Endothelial cell of umbilical vein (primary cell): ENCODE measurements at regions not wholly inside any gene's neighbourhood (a gene's known extent, or its start where the extent isn't known, plus 50 kb on each side); places are given as distances from the start of the nearest gene placed in this dataset.

ENCODE experiments used
- BruUV-seq: library from RNA; stranded (reverse); fragments of 400-500 nt; replicated peaks from 2 replicates; lab custom pipeline; 2021; lab: Mats Ljungman, UMichigan
- CTCF ChIA-PET: fragments of 300-600, 350-600 bp; sonication (Branson Sonifier 250); formaldehyde crosslinking; loops from one replicate; lab custom pipeline; 2021; ENCODE audit warnings: antibody characterized with exemption, inconsistent platforms; lab: Charles Lee
- POLR2A ChIA-PET: fragments of 300-600, 350-600 bp; sonication (Branson Sonifier 250); formaldehyde crosslinking; loops from one replicate; lab custom pipeline; 2021; ENCODE audit warnings: antibody characterized with exemption, inconsistent platforms; lab: Charles Lee
- DNase-seq: peaks from one replicate; pipeline ENCODE4 v3.0.0-alpha.2; 2011; ENCODE audit warnings: low read depth, low spot score
- FAIRE-seq: peaks from 2 replicates; lab custom pipeline; 2011; peaks lifted over from hg19 to GRCh38; lab: Jason Lieb, UNC
- H2AFZ ChIP-seq: 2 replicates; pipeline ENCODE4 v1.6.0; 2012; ENCODE audit warnings: low read depth, low read length, control low read depth, inconsistent platforms
- H3K27ac ChIP-seq: 2 replicates; pipeline ENCODE4 v1.5.1; 2011; ENCODE audit warnings: low read depth, mild to moderate bottlenecking, control low read depth, low read length, moderate library complexity; ENCODE audit not compliant: insufficient read depth
- H3K27me3 ChIP-seq, 2 experiments: 2 replicates each; pipeline versions ENCODE4 v1.6.0 to v1.6.1; 2011; ENCODE audit warnings: low read length in 2 of 2, mixed read lengths in 1 of 2; ENCODE audit not compliant: control insufficient read depth in 2 of 2, insufficient read depth in 2 of 2
- H3K36me3 ChIP-seq, 2 experiments: 2 replicates in 1 of 2; 3 replicates in 1 of 2; pipeline ENCODE4 v1.5.1; 2011; ENCODE audit warnings: low read length in 2 of 2, mild to moderate bottlenecking in 1 of 2, moderate library complexity in 1 of 2; ENCODE audit not compliant: control insufficient read depth in 2 of 2, insufficient read depth in 2 of 2; ENCODE audit errors: extremely low read depth in 1 of 2
- H3K4me1 ChIP-seq: 3 replicates; pipeline ENCODE4 v1.5.1; 2011; ENCODE audit warnings: mild to moderate bottlenecking, low read length; ENCODE audit not compliant: control insufficient read depth, insufficient read depth; ENCODE audit errors: extremely low read depth
- H3K4me2 ChIP-seq: 2 replicates; pipeline ENCODE4 v1.6.1; 2011; ENCODE audit warnings: low read length, control low read depth, mixed read lengths; ENCODE audit not compliant: insufficient read depth
- H3K4me3 ChIP-seq, 3 experiments: fragments of 200-600 bp in 1 of 3; sonication (generic), shearing (Covaris generic) in 1 of 3; replicated peaks in 1 of 3; 2 replicates each; pipeline ENCODE4 v1.5.1; 2011 to 2016; ENCODE audit warnings: control low read depth in 3 of 3, low read length in 3 of 3, mild to moderate bottlenecking in 2 of 3, inconsistent platforms in 1 of 3, low read depth in 1 of 3, moderate library complexity in 1 of 3; ENCODE audit not compliant: insufficient read depth in 1 of 3
- H3K79me2 ChIP-seq: 2 replicates; pipeline ENCODE4 v1.6.0; 2012; ENCODE audit warnings: low read length, inconsistent platforms; ENCODE audit not compliant: control insufficient read depth, insufficient read depth
- H3K9ac ChIP-seq: replicated peaks from 2 replicates; pipeline ENCODE3; 2011; ENCODE audit warnings: low read length, control low read depth; ENCODE audit not compliant: insufficient read depth; ENCODE audit errors: extremely low read depth
- H3K9me1 ChIP-seq: replicated peaks from 3 replicates; pipeline ENCODE4 v1.6.0; 2011; ENCODE audit warnings: mild to moderate bottlenecking, low read length; ENCODE audit not compliant: control insufficient read depth, insufficient read depth; ENCODE audit errors: extremely low read depth
- H3K9me3 ChIP-seq: replicated peaks from 2 replicates; pipeline ENCODE4 v1.5.1; 2012; ENCODE audit warnings: low read length, inconsistent platforms; ENCODE audit not compliant: control insufficient read depth, insufficient read depth
- H4K20me1 ChIP-seq: replicated peaks from 2 replicates; pipeline ENCODE3; 2011; ENCODE audit warnings: mild to moderate bottlenecking, low read length; ENCODE audit not compliant: control insufficient read depth, insufficient read depth; ENCODE audit errors: extremely low read depth
- EZH2 ChIP-seq: IDR thresholded peaks from 2 replicates; pipeline ENCODE4 v1.6.1; 2012; ENCODE audit warnings: borderline replicate concordance, low read depth, mild to moderate bottlenecking, moderate library complexity, low read length, inconsistent platforms; ENCODE audit not compliant: severe bottlenecking
- FOS ChIP-seq: IDR thresholded peaks from 2 replicates; pipeline ENCODE4 v1.6.1; 2011; ENCODE audit warnings: mild to moderate bottlenecking, low read length, moderate library complexity, borderline replicate concordance; ENCODE audit not compliant: insufficient read depth
- GATA2 ChIP-seq: IDR thresholded peaks from 2 replicates; pipeline ENCODE4 v1.7.0; 2011; ENCODE audit warnings: low read depth, mild to moderate bottlenecking, moderate library complexity, mixed read lengths, low read length; ENCODE audit not compliant: insufficient read length, insufficient read depth
- JUN ChIP-seq: IDR thresholded peaks from 2 replicates; pipeline ENCODE4 v1.6.1; 2011; ENCODE audit warnings: borderline replicate concordance, low read depth; ENCODE audit not compliant: insufficient read length, insufficient read depth
- MYC ChIP-seq: IDR thresholded peaks from one replicate; pipeline ENCODE4 v1.6.1; 2011; ENCODE audit warnings: mild to moderate bottlenecking, low read depth, low read length
- POLR2A ChIP-seq: IDR thresholded peaks from 2 replicates; pipeline ENCODE4 v1.6.1; 2012; ENCODE audit warnings: low read depth, mild to moderate bottlenecking, control low read depth, low read length
- POLR2AphosphoS5 ChIP-seq: IDR thresholded peaks from 2 replicates; pipeline ENCODE4 v1.6.1; 2012; ENCODE audit warnings: low read depth, mild to moderate bottlenecking, control low read depth, low read length, moderate library complexity; ENCODE audit not compliant: insufficient read depth
- dilution Hi-C: fragments of 300-500 bp; cut with MboI; formaldehyde crosslinking; loops from one replicate; pipeline ENCODE4 v1.15.0; 2019; ENCODE audit warnings: low sequenced_read_pairs; ENCODE audit not compliant: extremely low pct_ligation_motif_present
- intact Hi-C: fragments of 100-400 bp; cut with micrococcal nuclease; formaldehyde crosslinking; loops from one replicate; pipeline ENCODE4 v1.10.0; 2022
- TF ChIP-seq, protein P1 (sequence below), 2 donors: IDR thresholded peaks; 1 replicate in 1 of 2; 2 replicates in 1 of 2; pipeline ENCODE4 v1.5.1; 2011; ENCODE audit warnings: low read length in 2 of 2, mild to moderate bottlenecking in 2 of 2, moderate library complexity in 2 of 2, control low read depth in 1 of 2, inconsistent platforms in 1 of 2, low read depth in 1 of 2; ENCODE audit not compliant: insufficient read depth in 1 of 2; ENCODE audit errors: extremely low read depth in 1 of 2
- TF ChIP-seq, protein P2 (sequence below): IDR thresholded peaks from 2 replicates; pipeline ENCODE4 v1.6.1; 2011; ENCODE audit not compliant: insufficient read depth, insufficient read length

DNA sequence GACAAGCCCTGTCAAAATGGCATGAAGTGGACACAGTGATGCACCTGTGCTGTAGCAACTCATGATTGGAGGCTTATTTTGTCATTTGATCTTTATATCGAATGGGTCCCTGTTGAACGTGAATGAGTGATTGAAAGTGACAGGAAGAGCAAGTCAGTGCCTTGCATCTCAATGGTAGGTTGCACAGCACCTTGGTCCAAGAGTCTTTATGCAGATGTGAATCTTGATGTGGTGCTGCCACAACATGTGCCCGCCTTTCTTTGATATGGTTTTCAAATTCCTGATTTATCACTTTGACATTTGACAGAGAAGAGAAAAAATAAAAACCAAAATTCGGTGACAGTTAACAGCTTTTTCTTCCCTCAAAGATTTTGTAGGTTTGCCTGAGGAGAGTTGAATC lies 1182.4 kb downstream of the DNAJB9 start:
- Histone ChIP-seq H3K79me2 (no peaks in the 10 kb centered on the region), H3K27ac (no peak overlapping the region), H2AFZ (no peak overlapping the region), H3K9me3 (no peaks in the 10 kb centered on the region), H3K4me3 (no peak overlapping the region), H3K27me3 (no peaks in the 10 kb centered on the region), H4K20me1 (no peaks in the 10 kb centered on the region), H3K4me1 (no peaks in the 10 kb centered on the region), H3K9me1 (no peaks in the 10 kb centered on the region), H3K4me2 (no peak overlapping the region), H3K9ac (no peak overlapping the region), H3K36me3 (no peaks in the 10 kb centered on the region)
- TF ChIP-seq, protein P1, sequence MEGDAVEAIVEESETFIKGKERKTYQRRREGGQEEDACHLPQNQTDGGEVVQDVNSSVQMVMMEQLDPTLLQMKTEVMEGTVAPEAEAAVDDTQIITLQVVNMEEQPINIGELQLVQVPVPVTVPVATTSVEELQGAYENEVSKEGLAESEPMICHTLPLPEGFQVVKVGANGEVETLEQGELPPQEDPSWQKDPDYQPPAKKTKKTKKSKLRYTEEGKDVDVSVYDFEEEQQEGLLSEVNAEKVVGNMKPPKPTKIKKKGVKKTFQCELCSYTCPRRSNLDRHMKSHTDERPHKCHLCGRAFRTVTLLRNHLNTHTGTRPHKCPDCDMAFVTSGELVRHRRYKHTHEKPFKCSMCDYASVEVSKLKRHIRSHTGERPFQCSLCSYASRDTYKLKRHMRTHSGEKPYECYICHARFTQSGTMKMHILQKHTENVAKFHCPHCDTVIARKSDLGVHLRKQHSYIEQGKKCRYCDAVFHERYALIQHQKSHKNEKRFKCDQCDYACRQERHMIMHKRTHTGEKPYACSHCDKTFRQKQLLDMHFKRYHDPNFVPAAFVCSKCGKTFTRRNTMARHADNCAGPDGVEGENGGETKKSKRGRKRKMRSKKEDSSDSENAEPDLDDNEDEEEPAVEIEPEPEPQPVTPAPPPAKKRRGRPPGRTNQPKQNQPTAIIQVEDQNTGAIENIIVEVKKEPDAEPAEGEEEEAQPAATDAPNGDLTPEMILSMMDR (IDR thresholded peaks at IDR 0.05; ENCODE audit: extremely low read depth in 1 of 2, insufficient read depth in 1 of 2, low read depth in 1 of 2, low read length in 2 of 2) = no peak
- POLR2A ChIA-PET = no interaction called here
- CTCF ChIA-PET = no interaction called here
- no peak for DNase-seq
- no peak for FAIRE-seq
- intact Hi-C loops = no loop called here
- dilution Hi-C loops = no loop called here
- BruUV-seq = no TSS peak

DNA sequence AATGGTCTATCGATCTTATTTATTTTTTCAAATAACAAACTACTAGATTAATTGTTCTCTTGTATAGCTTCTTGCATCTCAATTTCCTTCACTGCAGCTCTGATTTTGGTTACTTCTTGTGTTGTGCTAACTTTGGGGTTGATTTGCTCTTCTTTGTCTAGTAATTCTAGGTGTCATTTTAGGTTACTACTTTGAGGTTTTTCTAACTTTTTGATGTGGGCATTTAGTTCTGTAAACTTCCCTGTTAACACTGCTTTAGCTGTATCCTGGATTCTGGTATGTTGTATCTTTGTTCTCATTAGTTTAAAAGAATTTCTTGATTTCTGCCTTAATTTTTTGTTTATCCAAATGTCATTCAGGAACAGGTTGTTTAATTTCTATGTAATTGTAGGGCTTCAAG lies 1188.0 kb downstream of the DNAJB9 start:
- no peak overlapping the region for H3K4me3 ChIP-seq
- H3K9me1 ChIP-seq = no peaks in the 10 kb centered on the region
- TF ChIP-seq, protein P2, sequence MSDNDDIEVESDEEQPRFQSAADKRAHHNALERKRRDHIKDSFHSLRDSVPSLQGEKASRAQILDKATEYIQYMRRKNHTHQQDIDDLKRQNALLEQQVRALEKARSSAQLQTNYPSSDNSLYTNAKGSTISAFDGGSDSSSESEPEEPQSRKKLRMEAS = no peak
- TF ChIP-seq, protein P1 (IDR thresholded peaks at IDR 0.05; ENCODE audit: extremely low read depth in 1 of 2, insufficient read depth in 1 of 2, low read depth in 1 of 2, low read length in 2 of 2) = no peak
- no peak for TF ChIP-seq FOS
- TF ChIP-seq POLR2A = no peak
- TF ChIP-seq JUN = no peak
- no peak for TF ChIP-seq POLR2AphosphoS5
- no peak for TF ChIP-seq GATA2
- no peak for TF ChIP-seq EZH2
- no peak for TF ChIP-seq MYC
- no peaks in the 10 kb centered on the region for H3K9me3 ChIP-seq
- no peaks in the 10 kb centered on the region for H3K27me3 ChIP-seq
- H3K79me2 ChIP-seq = no peaks in the 10 kb centered on the region
- no peak overlapping the region for H2AFZ ChIP-seq
- H3K4me1 ChIP-seq = no peaks in the 10 kb centered on the region
- dilution Hi-C loops (no loop called here), intact Hi-C loops (no loop called here)
- DNase-seq (no peak), FAIRE-seq (no peak)
- H3K4me2 ChIP-seq = no peak overlapping the region
- ChIA-PET CTCF (no interaction called here), POLR2A (no interaction called here)
- no TSS peak for BruUV-seq
- H4K20me1 ChIP-seq = no peaks in the 10 kb centered on the region
- no peak overlapping the region for H3K27ac ChIP-seq
- no peak overlapping the region for H3K9ac ChIP-seq
- H3K36me3 ChIP-seq = no peaks in the 10 kb centered on the region
